B cell (primary cell): ENCODE measurements at regions not wholly inside any gene's neighbourhood (a gene's known extent, or its start where the extent isn't known, plus 50 kb on each side); places are given as distances from the start of the nearest gene placed in this dataset.

Source experiments
- ATAC-seq: fragments of 200-7000 bp; cut with Tn5 transposase; one replicate; pipeline ENCODE4 v1.10.0; 2021; ENCODE audit warnings: low read depth, mild to moderate bottlenecking, moderate number of reproducible peaks, moderate library complexity
- CTCF ChIA-PET: fragments of 350-600 bp; sonication (Branson Sonifier 250); formaldehyde crosslinking; loops from one replicate; lab custom pipeline; 2021; ENCODE audit warnings: antibody characterized with exemption, inconsistent platforms; lab: Charles Lee
- POLR2A ChIA-PET: fragments of 350-600 bp; sonication (Branson Sonifier 250); formaldehyde crosslinking; loops from one replicate; lab custom pipeline; 2021; ENCODE audit warnings: antibody characterized with exemption; lab: Charles Lee
- DNase-seq: peaks from one replicate; pipeline ENCODE4 v3.0.0; 2013
- H2AFZ ChIP-seq: 2 replicates; pipeline ENCODE4 v1.6.1; 2012; ENCODE audit warnings: mild to moderate bottlenecking, low read depth, low read length; ENCODE audit not compliant: insufficient read depth, poor library complexity, severe bottlenecking
- H3K27ac ChIP-seq, 2 donors: 1 replicate in 1 of 2; 2 replicates in 1 of 2; pipeline ENCODE4 v1.5.1; 2012 to 2013; ENCODE audit warnings: low read length in 2 of 2, mild to moderate bottlenecking in 2 of 2, moderate library complexity in 1 of 2
- H3K27me3 ChIP-seq, 4 experiments: fragments of 200-600 bp in 1 of 4; sonication (generic) in 1 of 4; replicated peaks in 1 of 4; 1 replicate in 2 of 4; 2 replicates in 2 of 4; pipeline versions ENCODE4 v1.6.1 to v1.7.0; 2013 to 2016; ENCODE audit warnings: low read length in 3 of 4, mild to moderate bottlenecking in 2 of 4, mixed read lengths in 1 of 4, moderate library complexity in 1 of 4; ENCODE audit not compliant: insufficient read depth in 4 of 4, control insufficient read depth in 3 of 4; ENCODE audit errors: control extremely low read depth in 1 of 4
- H3K36me3 ChIP-seq, 2 experiments: replicated peaks in 1 of 2; 1 replicate in 1 of 2; 2 replicates in 1 of 2; pipeline versions ENCODE4 v1.6.1 to v1.7.1; 2013; ENCODE audit warnings: low read length in 1 of 2; ENCODE audit not compliant: insufficient read depth in 2 of 2, control insufficient read depth in 1 of 2; ENCODE audit errors: control extremely low read depth in 1 of 2, extremely low read depth in 1 of 2
- H3K4me1 ChIP-seq, 2 donors: fragments of 200-600 bp in 1 of 2; sonication (generic) in 1 of 2; 1 replicate in 1 of 2; 2 replicates in 1 of 2; pipeline versions ENCODE4 v1.5.1 to v1.6.1; 2013 to 2017; ENCODE audit warnings: low read length in 2 of 2; ENCODE audit not compliant: control insufficient read depth in 2 of 2, insufficient read depth in 2 of 2
- H3K4me2 ChIP-seq: replicated peaks from 2 replicates; pipeline ENCODE3; 2012; ENCODE audit warnings: mild to moderate bottlenecking, low read depth, low read length; ENCODE audit not compliant: poor library complexity, severe bottlenecking
- H3K4me3 ChIP-seq, 5 experiments: fragments of 200-600 bp in 1 of 5; sonication (generic) in 1 of 5; 1 replicate in 3 of 5; 2 replicates in 2 of 5; pipeline versions ENCODE4 v1.5.1 to v1.7.0; 2011 to 2016; ENCODE audit warnings: low read length in 4 of 5, mild to moderate bottlenecking in 4 of 5, low read depth in 2 of 5, control low read depth in 1 of 5, moderate library complexity in 1 of 5; ENCODE audit not compliant: insufficient read depth in 1 of 5; ENCODE audit errors: control extremely low read depth in 1 of 5, extremely low read depth in 1 of 5
- H3K79me2 ChIP-seq: fragments of 200-600 bp; sonication (generic); one replicate; pipeline ENCODE4 v1.6.0; 2016; ENCODE audit warnings: low read length; ENCODE audit not compliant: control insufficient read depth, insufficient read depth
- H3K9ac ChIP-seq: fragments of 200-600 bp; sonication (generic); 2 replicates; pipeline ENCODE4 v1.6.1; 2017; ENCODE audit warnings: mild to moderate bottlenecking, low read length, moderate library complexity
- H3K9me3 ChIP-seq, 3 donors: one replicate each; pipeline versions ENCODE4 v1.6.1 to v1.7.1; 2013; ENCODE audit warnings: low read length in 2 of 3; ENCODE audit not compliant: control insufficient read depth in 2 of 3, insufficient read depth in 1 of 3; ENCODE audit errors: control extremely low read depth in 1 of 3
- H4K20me1 ChIP-seq: 2 replicates; pipeline ENCODE4 v1.6.0; 2012; ENCODE audit warnings: mild to moderate bottlenecking, low read length; ENCODE audit not compliant: insufficient read depth, control insufficient read depth, poor library complexity, severe bottlenecking
- H3K27ac Mint-ChIP-seq: one replicate; pipeline ENCODE4 v1.8.0; 2021; ENCODE audit warnings: mixed read lengths
- H3K27me3 Mint-ChIP-seq: one replicate; pipeline ENCODE4 v1.8.0; 2021; ENCODE audit warnings: mixed read lengths
- H3K4me1 Mint-ChIP-seq: one replicate; pipeline ENCODE4 v1.8.0; 2021; ENCODE audit warnings: mixed read lengths
- H3K4me3 Mint-ChIP-seq: one replicate; pipeline ENCODE4 v1.8.0; 2021; ENCODE audit warnings: mixed read lengths
- H3K9me3 Mint-ChIP-seq: one replicate; pipeline ENCODE4 v1.8.0; 2022; ENCODE audit warnings: mixed read lengths; ENCODE audit not compliant: insufficient read depth
- CTCF ChIP-seq: fragments of 200-600 bp; IDR thresholded peaks from one replicate; pipeline ENCODE4 v1.8.0; 2022; ENCODE audit warnings: antibody characterized with exemption, mild to moderate bottlenecking
- EZH2 ChIP-seq: IDR thresholded peaks from 2 replicates; pipeline ENCODE4 v1.6.1; 2012; ENCODE audit warnings: borderline replicate concordance, low read depth, mild to moderate bottlenecking, moderate library complexity, low read length; ENCODE audit not compliant: insufficient read depth, poor library complexity, severe bottlenecking
- WGBS: methylation state at CpG from one replicate; pipeline ENCODE4 v1.1.5; 2013; ENCODE audit warnings: missing lambda C conversion rate; ENCODE audit not compliant: insufficient coverage; 5-methylcytosine and 5-hydroxymethylcytosine counted together
- intact Hi-C: fragments of 100-400 bp; cut with micrococcal nuclease; formaldehyde crosslinking; loops from one replicate; pipeline ENCODE4 v1.10.0; 2022

- Mint-ChIP-seq H3K9me3 (peaks cover 2% of the 10 kb centered on the region), H3K4me3 (no peak overlapping the region), H3K27me3 (no peaks in the 10 kb centered on the region), H3K27ac (no peak overlapping the region), H3K4me1 (no peaks in the 10 kb centered on the region)
- Histone ChIP-seq H3K4me1 (no peaks in the 10 kb centered on the region), H3K4me2 (no peak overlapping the region), H3K9ac (no peak overlapping the region), H3K79me2 (no peaks in the 10 kb centered on the region), H3K4me3 (no peak overlapping the region), H2AFZ (no peak overlapping the region), H3K36me3 (no peaks in the 10 kb centered on the region), H4K20me1 (no peaks in the 10 kb centered on the region), H3K9me3 (no peaks in the 10 kb centered on the region), H3K27ac (no peak overlapping the region), H3K27me3 (no peaks in the 10 kb centered on the region)
- ATAC-seq: no peak
- no peak for DNase-seq
- 100% methylated on average over 1 of the region's 3 CpGs for WGBS
- ChIA-PET CTCF (no interaction called here), POLR2A (no interaction called here)
- no peak for TF ChIP-seq CTCF
- no peak for TF ChIP-seq EZH2
- intact Hi-C loops: no loop called here
These were observed 821.8 kb upstream of the AGA start for GRCh38 chr4:178264001-178264400.

GRCh38 chr4:178271386-178271785, 829.1 kb upstream of the AGA start:
- no peak overlapping the region for H3K4me3 Mint-ChIP-seq
- H2AFZ ChIP-seq: no peak overlapping the region
- ChIA-PET CTCF (no interaction called here), POLR2A (no interaction called here)
- H3K27me3 ChIP-seq: no peaks in the 10 kb centered on the region
- no peaks in the 10 kb centered on the region for H3K27me3 Mint-ChIP-seq
- H3K27ac ChIP-seq: no peak overlapping the region
- H3K4me3 ChIP-seq: no peak overlapping the region
- no peaks in the 10 kb centered on the region for H3K36me3 ChIP-seq
- H3K27ac Mint-ChIP-seq: no peak overlapping the region
- H3K4me1 Mint-ChIP-seq: no peaks in the 10 kb centered on the region
- intact Hi-C loops: no loop called here
- WGBS: 89% methylated on average over 4 of the region's 6 CpGs
- H3K9me3 Mint-ChIP-seq: no peaks in the 10 kb centered on the region
- TF ChIP-seq EZH2: no peak
- TF ChIP-seq CTCF: no peak
- no peaks in the 10 kb centered on the region for H3K4me1 ChIP-seq
- no peaks in the 10 kb centered on the region for H3K9me3 ChIP-seq
- DNase-seq (no peak), ATAC-seq (no peak)
- H3K79me2 ChIP-seq: no peaks in the 10 kb centered on the region
- H3K4me2 ChIP-seq: no peak overlapping the region
- H3K9ac ChIP-seq: no peak overlapping the region
- H4K20me1 ChIP-seq: no peaks in the 10 kb centered on the region
